SK-N-SH (cell line): ENCODE measurements at regions not wholly inside any gene's neighbourhood (a gene's known extent, or its start where the extent isn't known, plus 50 kb on each side); places are given as distances from the start of the nearest gene placed in this dataset.

ENCODE experiments used
- CTCF ChIA-PET: fragments of 300-600, 350-600 bp; formaldehyde crosslinking; extraction: SDS; loops from one replicate; lab custom pipeline; 2021; lab: Yijun Ruan, JAX
- POLR2A ChIA-PET: fragments of 350-600 bp; sonication (Branson Sonifier 250); formaldehyde crosslinking; extraction: SDS; loops from one replicate; lab custom pipeline; 2020; ENCODE audit warnings: antibody characterized with exemption, inconsistent platforms; lab: Yijun Ruan, JAX
- DNase-seq: peaks from one replicate; pipeline ENCODE4 v3.0.0; 2012
- H2AFZ ChIP-seq: fragments of 200-600 bp; sonication (generic); 2 replicates; pipeline ENCODE4 v1.8.1; 2016; ENCODE audit warnings: antibody characterized with exemption, mild to moderate bottlenecking, low read depth
- H3F3A ChIP-seq: fragments of 200-600 bp; sonication (generic); replicated peaks from 2 replicates; pipeline ENCODE3; 2016; ENCODE audit warnings: antibody characterized with exemption, mild to moderate bottlenecking; ENCODE audit not compliant: insufficient read depth
- H3K27ac ChIP-seq, 2 experiments: fragments of 200-500 bp in 1 of 2; fragments of 200-600 bp in 1 of 2; sonication (Bioruptor generic) in 1 of 2; sonication (generic), shearing (Covaris generic) in 1 of 2; 2 replicates each; pipeline versions ENCODE4 v1.5.1 to v1.6.1; 2014 to 2016; ENCODE audit warnings: low read depth in 2 of 2, inconsistent platforms in 1 of 2, low read length in 1 of 2, mild to moderate bottlenecking in 1 of 2, mixed read lengths in 1 of 2
- H3K27me3 ChIP-seq: fragments of 200-600 bp; sonication (generic), shearing (Covaris generic); 2 replicates; pipeline ENCODE4 v1.6.1; 2016; ENCODE audit warnings: mixed run types; ENCODE audit not compliant: insufficient read depth
- H3K36me3 ChIP-seq, 2 experiments: fragments of 200-500 bp in 1 of 2; fragments of 200-600 bp in 1 of 2; sonication (Bioruptor generic) in 1 of 2; sonication (generic) in 1 of 2; replicated peaks in 1 of 2; 2 replicates each; pipeline versions ENCODE3 to v1.5.1; 2014 to 2016; ENCODE audit warnings: low read length in 1 of 2, mild to moderate bottlenecking in 1 of 2; ENCODE audit not compliant: insufficient read depth in 2 of 2, control insufficient read depth in 1 of 2
- H3K4me1 ChIP-seq, 2 experiments: fragments of 200-500 bp in 1 of 2; fragments of 200-600 bp in 1 of 2; sonication (Bioruptor generic) in 1 of 2; sonication (generic), shearing (Covaris generic) in 1 of 2; 2 replicates each; pipeline versions ENCODE4 v1.5.1 to v1.6.1; 2014 to 2016; ENCODE audit warnings: low read depth in 1 of 2, low read length in 1 of 2, mixed run types in 1 of 2; ENCODE audit not compliant: insufficient read depth in 2 of 2, control insufficient read depth in 1 of 2
- H3K4me2 ChIP-seq: fragments of 200-600 bp; sonication (generic), shearing (Covaris generic); 2 replicates; pipeline ENCODE4 v1.6.1; 2017; ENCODE audit warnings: mixed run types
- H3K4me3 ChIP-seq, 2 experiments: fragments of 200-500 bp in 1 of 2; fragments of 200-600 bp in 1 of 2; sonication (Bioruptor generic) in 1 of 2; sonication (generic), shearing (Covaris generic) in 1 of 2; 2 replicates each; pipeline versions ENCODE4 v1.5.1 to v1.8.1; 2014 to 2016; ENCODE audit warnings: low read depth in 2 of 2, inconsistent platforms in 1 of 2, low read length in 1 of 2, mild to moderate bottlenecking in 1 of 2, mixed read lengths in 1 of 2, moderate library complexity in 1 of 2
- H3K79me2 ChIP-seq: fragments of 200-600 bp; sonication (generic); 2 replicates; pipeline ENCODE4 v1.8.1; 2017; ENCODE audit warnings: mild to moderate bottlenecking; ENCODE audit not compliant: insufficient read depth
- H3K9ac ChIP-seq: fragments of 200-600 bp; sonication (generic); 2 replicates; pipeline ENCODE4 v1.6.1; 2017; ENCODE audit warnings: mixed run types
- H3K9me2 ChIP-seq: fragments of 200-600 bp; sonication (generic); 2 replicates; pipeline ENCODE4 v1.6.1; 2017; ENCODE audit warnings: mixed run types
- H3K9me3 ChIP-seq: fragments of 200-600 bp; sonication (generic); 2 replicates; pipeline ENCODE4 v1.6.1; 2017; ENCODE audit warnings: mixed run types, mild to moderate bottlenecking, moderate library complexity
- H4K20me1 ChIP-seq: fragments of 200-600 bp; sonication (generic); 2 replicates; pipeline ENCODE4 v1.6.1; 2017; ENCODE audit warnings: mild to moderate bottlenecking, mixed run types; ENCODE audit not compliant: insufficient read depth
- EP300 ChIP-seq, 2 experiments: IDR thresholded peaks; 2 replicates each; pipeline versions ENCODE4 v1.4.0 to v1.6.1; 2012; ENCODE audit warnings: borderline replicate concordance in 1 of 2, low read depth in 1 of 2, low read length in 1 of 2
- GABPA ChIP-seq: IDR thresholded peaks from 2 replicates; pipeline ENCODE4 v1.4.0; 2012; ENCODE audit warnings: low read depth, mild to moderate bottlenecking
- MXI1 ChIP-seq: IDR thresholded peaks from 2 replicates; pipeline ENCODE4 v1.6.1; 2012; ENCODE audit warnings: mild to moderate bottlenecking, low read depth, low read length, improper control_type of control experiment
- NFIC ChIP-seq: IDR thresholded peaks from 2 replicates; pipeline ENCODE4 v1.4.0; 2012; ENCODE audit warnings: borderline replicate concordance
- POLR2AphosphoS5 ChIP-seq: IDR thresholded peaks from 2 replicates; pipeline ENCODE4 v1.6.1; 2012; ENCODE audit warnings: low read depth, low read length
- RCOR1 ChIP-seq: fragments of 150-350 bp; IDR thresholded peaks from 2 replicates; pipeline ENCODE4 v1.6.1; 2017; ENCODE audit warnings: antibody characterized with exemption, low read length
- RFX5 ChIP-seq: IDR thresholded peaks from 2 replicates; pipeline ENCODE4 v1.6.1; 2012; ENCODE audit warnings: mild to moderate bottlenecking, improper control_type of control experiment, low read length
- TAF1 ChIP-seq: IDR thresholded peaks from 2 replicates; pipeline ENCODE4 v1.6.1; 2012; ENCODE audit warnings: low read depth, mild to moderate bottlenecking, low read length, moderate library complexity, borderline replicate concordance
- YY1 ChIP-seq: IDR thresholded peaks from 2 replicates; pipeline ENCODE4 v1.4.0; 2012; ENCODE audit warnings: low read depth, mild to moderate bottlenecking
- WGBS: methylation state at CpG from one replicate; pipeline ENCODE4 v1.1.6; 2017; ENCODE audit warnings: low lambda C conversion rate; 5-methylcytosine and 5-hydroxymethylcytosine counted together
- TF ChIP-seq, protein P1 (sequence below): IDR thresholded peaks from 2 replicates; pipeline ENCODE4 v1.4.0; 2012; ENCODE audit warnings: low read depth, borderline replicate concordance
- TF ChIP-seq, protein P2 (sequence below): IDR thresholded peaks from 2 replicates; pipeline ENCODE4 v1.4.0; 2012; ENCODE audit warnings: low read depth
- TF ChIP-seq, protein P3 (sequence below): fragments of 150-350 bp; IDR thresholded peaks from 2 replicates; pipeline ENCODE4 v1.6.1; 2016; ENCODE audit warnings: mild to moderate bottlenecking, low read depth, low read length

DNA sequence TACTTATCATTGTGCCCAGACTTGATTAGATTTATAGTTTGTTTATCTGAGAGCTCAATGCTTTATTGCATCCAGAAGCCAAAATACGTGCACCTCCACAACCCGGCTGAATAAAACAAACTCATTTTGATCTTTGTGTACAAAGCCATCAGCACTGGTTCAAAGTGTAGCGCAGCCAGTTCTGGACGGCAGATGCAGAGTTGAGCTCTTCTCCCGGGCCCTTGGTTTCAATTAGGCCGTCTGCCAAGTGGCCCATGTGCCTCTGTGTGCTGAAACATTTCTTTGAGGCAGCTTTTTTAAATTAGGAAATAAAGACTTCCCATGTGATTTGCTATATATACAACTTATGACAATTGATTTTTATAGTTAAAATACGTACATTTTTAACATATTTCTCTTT lies 96.2 kb upstream of the RSPO3 start:
- ChIA-PET POLR2A (no interaction called here), CTCF (interaction anchor here (1.1 kb wide), 1 partner anchor 13 kb away, joined by 3 read pairs; no protein-coding TSS in a partner anchor)
- Histone ChIP-seq H3K4me1 (no peaks in the 10 kb centered on the region; a peak in 1 of 4 replicates), H3K4me2 (no peak overlapping the region), H4K20me1 (no peaks in the 10 kb centered on the region), H2AFZ (no peak overlapping the region), H3K36me3 (no peaks in the 10 kb centered on the region), H3K27me3 (no peaks in the 10 kb centered on the region), H3K9ac (no peak overlapping the region), H3K79me2 (no peaks in the 10 kb centered on the region), H3K27ac (no peak overlapping the region), H3K4me3 (no peak overlapping the region), H3K9me2 (no peaks in the 10 kb centered on the region), H3F3A (no peaks in the 10 kb centered on the region), H3K9me3 (no peaks in the 10 kb centered on the region)
- peak; percentile 37 for DNase-seq
- WGBS = 5% methylated on average over 7 of the region's 7 CpGs
- TF ChIP-seq RCOR1 (0 out of 2 replicates have a peak, but pooled peaks have one; percentile 21), TAF1 (no peak)

DNA sequence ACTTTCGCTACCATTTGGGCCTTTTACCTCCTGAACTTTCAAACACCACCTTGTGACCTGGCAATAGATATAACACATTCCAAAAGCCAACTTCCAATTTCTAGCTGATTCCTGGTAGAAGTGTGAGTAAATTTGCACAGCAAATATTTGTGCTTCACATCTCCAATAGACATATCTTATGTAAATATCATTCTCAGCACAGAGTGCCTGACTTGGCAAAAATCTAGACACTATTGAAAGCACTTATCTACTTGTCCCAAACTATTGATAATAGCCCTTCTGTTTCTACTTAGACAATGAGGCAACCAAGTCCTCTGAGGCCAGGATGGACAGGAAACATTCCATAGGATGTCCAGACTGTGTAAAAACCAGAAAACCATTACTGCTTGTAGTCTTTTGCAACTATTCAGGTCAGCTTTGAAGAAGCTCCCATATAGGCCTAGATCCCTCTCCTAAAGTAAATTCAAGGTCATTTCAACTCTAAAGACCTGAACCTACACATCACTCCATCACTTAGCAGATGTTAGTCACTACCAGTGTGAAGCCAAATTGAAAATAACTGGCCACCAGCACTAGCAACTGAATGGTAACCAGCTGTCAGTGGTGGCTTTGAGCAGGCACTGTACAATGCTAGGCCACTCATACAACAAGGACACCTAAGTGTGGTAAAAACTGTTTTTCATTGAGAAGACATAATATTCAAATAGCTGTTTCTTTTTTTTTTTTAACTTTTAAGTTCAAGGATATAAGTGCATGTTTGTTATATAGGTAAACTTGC lies 95.3 kb upstream of the RSPO3 start:
- Histone ChIP-seq H3K79me2 (no peaks in the 10 kb centered on the region), H3K4me1 (no peaks in the 10 kb centered on the region; a peak in 1 of 4 replicates), H3K9me3 (no peaks in the 10 kb centered on the region), H3K9ac (no peak overlapping the region), H3K4me2 (no peak overlapping the region), H3K27me3 (no peaks in the 10 kb centered on the region)
- no peak for DNase-seq
- TF ChIP-seq NFIC (no peak), YY1 (no peak), TAF1 (no peak), GABPA (no peak), POLR2AphosphoS5 (no peak), MXI1 (no peak), RFX5 (no peak), EP300 (IDR thresholded peaks at IDR 0.05; ENCODE audit: borderline replicate concordance in 1 of 2, low read depth in 1 of 2, low read length in 1 of 2) (no peak)
- TF ChIP-seq, protein P1, sequence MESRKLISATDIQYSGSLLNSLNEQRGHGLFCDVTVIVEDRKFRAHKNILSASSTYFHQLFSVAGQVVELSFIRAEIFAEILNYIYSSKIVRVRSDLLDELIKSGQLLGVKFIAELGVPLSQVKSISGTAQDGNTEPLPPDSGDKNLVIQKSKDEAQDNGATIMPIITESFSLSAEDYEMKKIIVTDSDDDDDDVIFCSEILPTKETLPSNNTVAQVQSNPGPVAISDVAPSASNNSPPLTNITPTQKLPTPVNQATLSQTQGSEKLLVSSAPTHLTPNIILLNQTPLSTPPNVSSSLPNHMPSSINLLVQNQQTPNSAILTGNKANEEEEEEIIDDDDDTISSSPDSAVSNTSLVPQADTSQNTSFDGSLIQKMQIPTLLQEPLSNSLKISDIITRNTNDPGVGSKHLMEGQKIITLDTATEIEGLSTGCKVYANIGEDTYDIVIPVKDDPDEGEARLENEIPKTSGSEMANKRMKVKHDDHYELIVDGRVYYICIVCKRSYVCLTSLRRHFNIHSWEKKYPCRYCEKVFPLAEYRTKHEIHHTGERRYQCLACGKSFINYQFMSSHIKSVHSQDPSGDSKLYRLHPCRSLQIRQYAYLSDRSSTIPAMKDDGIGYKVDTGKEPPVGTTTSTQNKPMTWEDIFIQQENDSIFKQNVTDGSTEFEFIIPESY = no peak
- TF ChIP-seq, protein P2, sequence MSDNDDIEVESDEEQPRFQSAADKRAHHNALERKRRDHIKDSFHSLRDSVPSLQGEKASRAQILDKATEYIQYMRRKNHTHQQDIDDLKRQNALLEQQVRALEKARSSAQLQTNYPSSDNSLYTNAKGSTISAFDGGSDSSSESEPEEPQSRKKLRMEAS = no peak
- TF ChIP-seq, protein P3, sequence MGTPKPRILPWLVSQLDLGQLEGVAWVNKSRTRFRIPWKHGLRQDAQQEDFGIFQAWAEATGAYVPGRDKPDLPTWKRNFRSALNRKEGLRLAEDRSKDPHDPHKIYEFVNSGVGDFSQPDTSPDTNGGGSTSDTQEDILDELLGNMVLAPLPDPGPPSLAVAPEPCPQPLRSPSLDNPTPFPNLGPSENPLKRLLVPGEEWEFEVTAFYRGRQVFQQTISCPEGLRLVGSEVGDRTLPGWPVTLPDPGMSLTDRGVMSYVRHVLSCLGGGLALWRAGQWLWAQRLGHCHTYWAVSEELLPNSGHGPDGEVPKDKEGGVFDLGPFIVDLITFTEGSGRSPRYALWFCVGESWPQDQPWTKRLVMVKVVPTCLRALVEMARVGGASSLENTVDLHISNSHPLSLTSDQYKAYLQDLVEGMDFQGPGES = no peak
- TF ChIP-seq, all 33 proteins: peak for 0
- Histone ChIP-seq H3K4me3 (no peak overlapping the region), H4K20me1 (no peaks in the 10 kb centered on the region), H3K36me3 (no peaks in the 10 kb centered on the region), H3K27ac (no peak overlapping the region), H3F3A (no peaks in the 10 kb centered on the region), H2AFZ (no peak overlapping the region), H3K9me2 (no peaks in the 10 kb centered on the region)
- ChIA-PET POLR2A (no interaction called here), CTCF (no interaction called here)
- 32% methylated on average over 1 of the region's 1 CpG for WGBS
